ENCODE measurements at regions not wholly inside any gene's neighbourhood (a gene's known extent, or its start where the extent isn't known, plus 50 kb on each side); places are given as distances from the start of the nearest gene placed in this dataset.

DNA sequence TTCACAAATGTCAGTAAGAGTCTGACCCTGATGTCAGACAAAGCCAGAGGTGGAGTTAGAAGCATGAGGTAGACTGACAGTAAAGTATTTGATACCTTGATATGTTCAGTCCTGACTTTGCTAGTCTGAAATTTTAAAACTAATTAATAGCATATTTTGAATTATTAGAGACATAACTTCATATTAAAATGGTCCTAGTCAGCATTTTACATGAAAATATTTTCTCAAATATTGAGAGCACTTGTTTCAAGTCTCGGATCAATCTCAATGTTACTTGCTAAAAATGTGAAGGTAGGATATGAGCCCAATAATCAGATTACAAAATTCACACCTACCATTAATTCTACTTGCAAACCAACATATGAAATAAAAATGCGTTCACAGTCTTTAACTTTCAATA is 58.1 kb upstream of the TTC14 start:
- no peak for DNase-seq

DNA sequence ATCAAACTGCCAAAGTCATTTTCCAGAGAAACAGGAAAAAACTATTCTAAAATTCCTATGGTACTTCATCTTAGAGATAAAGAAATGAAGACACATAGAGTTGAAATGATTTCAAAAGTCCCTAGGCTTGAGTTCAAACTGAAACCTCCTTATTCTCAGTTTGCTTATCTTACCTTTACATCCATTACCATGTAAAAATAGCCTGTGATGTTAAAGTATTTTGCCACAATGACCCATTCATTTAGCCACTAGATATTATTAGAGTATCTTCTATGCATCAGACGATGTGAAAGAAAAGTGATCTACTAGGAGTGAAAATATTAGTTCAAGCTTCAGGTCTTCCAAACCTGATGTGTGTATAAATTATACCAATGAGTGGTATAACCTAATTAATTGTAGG is 55.1 kb upstream of the TTC14 start:
- DNase-seq: no peak

DNA sequence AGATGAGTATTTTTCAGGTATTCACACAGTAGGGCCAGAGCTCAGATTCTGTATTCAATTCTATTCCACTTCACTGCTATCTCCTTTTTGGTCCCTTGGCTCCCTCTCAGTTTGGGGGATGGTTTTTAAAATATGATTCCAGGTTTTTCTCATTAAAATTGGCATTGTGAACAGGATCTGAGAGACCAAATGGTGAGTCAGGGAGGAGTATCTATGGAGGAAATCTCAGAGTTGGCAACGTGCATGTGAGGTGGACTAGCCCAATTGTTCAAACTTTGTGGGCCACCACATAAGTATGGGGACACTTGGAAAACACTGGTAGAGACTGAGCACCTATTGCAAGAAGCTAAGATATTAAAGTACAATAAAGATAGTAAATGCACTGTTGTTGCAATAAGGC is 53.9 kb upstream of the TTC14 start:
- DNase-seq: no peak
